ENCODE measurements at regions not wholly inside any gene's neighbourhood (a gene's known extent, or its start where the extent isn't known, plus 50 kb on each side); places are given as distances from the start of the nearest gene placed in this dataset.

DNA sequence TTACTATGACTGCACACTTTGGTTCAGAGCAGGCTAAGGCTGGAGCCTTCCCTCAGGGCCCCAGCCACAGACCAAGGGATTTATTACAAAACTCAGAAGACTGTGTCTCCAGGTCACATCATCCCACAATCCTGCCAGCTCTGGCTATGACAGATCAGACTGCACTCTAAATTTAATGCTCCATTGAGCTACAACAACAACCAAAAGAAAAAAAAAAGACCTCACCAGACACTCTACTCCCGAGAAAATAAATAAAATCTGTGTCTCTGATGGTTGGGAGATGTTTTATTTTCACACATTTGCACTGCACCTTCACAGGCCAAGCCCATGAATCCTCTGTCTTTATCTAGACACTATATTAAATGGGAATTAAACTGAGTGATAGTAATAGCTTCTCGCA is 50.8 kb upstream of the CTNNB1 start:
- TF ChIP-seq, protein P1, sequence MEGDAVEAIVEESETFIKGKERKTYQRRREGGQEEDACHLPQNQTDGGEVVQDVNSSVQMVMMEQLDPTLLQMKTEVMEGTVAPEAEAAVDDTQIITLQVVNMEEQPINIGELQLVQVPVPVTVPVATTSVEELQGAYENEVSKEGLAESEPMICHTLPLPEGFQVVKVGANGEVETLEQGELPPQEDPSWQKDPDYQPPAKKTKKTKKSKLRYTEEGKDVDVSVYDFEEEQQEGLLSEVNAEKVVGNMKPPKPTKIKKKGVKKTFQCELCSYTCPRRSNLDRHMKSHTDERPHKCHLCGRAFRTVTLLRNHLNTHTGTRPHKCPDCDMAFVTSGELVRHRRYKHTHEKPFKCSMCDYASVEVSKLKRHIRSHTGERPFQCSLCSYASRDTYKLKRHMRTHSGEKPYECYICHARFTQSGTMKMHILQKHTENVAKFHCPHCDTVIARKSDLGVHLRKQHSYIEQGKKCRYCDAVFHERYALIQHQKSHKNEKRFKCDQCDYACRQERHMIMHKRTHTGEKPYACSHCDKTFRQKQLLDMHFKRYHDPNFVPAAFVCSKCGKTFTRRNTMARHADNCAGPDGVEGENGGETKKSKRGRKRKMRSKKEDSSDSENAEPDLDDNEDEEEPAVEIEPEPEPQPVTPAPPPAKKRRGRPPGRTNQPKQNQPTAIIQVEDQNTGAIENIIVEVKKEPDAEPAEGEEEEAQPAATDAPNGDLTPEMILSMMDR (IDR thresholded peaks at IDR 0.05; ENCODE audit: borderline replicate concordance, insufficient read depth, low read depth, low read length): no peak
- no peak overlapping the region for H3K4me3 ChIP-seq (ENCODE audit: low read depth, low read length)

DNA sequence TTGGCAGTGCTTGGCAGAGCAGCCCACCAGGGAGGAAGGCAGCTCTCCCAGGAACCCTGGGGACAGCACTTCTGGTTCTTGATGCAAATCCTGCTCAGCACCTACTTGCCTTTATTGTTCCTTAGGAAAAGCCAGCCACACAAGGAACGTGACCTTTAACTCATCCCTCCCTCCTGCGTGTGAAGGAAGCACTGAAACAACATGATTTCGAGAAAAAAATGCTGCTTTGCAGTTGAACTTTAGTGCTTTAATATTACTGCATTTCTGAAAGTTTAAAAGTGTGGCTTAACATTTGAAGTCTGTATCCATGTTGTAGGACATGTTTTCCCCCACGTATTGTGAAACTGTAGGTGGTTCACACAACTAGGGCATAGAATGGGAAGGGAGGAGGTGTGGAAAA is 50.4 kb upstream of the CTNNB1 start:
- TF ChIP-seq, protein P1 (IDR thresholded peaks at IDR 0.05; ENCODE audit: borderline replicate concordance, insufficient read depth, low read depth, low read length): no peak
- no peak overlapping the region for H3K4me3 ChIP-seq (ENCODE audit: low read depth, low read length)

All from GM12875 (cell line).